Osteoblast (primary cell): ENCODE measurements at regions not wholly inside any gene's neighbourhood (a gene's known extent, or its start where the extent isn't known, plus 50 kb on each side); places are given as distances from the start of the nearest gene placed in this dataset.

Experiments used
- DNase-seq: peaks from one replicate; pipeline ENCODE4 v3.0.0; 2011; ENCODE audit warnings: low spot score, mixed read lengths; ENCODE audit not compliant: insufficient read length; ENCODE audit errors: missing footprints
- H2AFZ ChIP-seq: 2 replicates; pipeline ENCODE4 v1.6.0; 2011; ENCODE audit warnings: mild to moderate bottlenecking, low read length
- H3K27ac ChIP-seq: 2 replicates; pipeline ENCODE4 v1.5.1; 2011; ENCODE audit warnings: mild to moderate bottlenecking, low read depth, low read length, moderate library complexity
- H3K27me3 ChIP-seq: 2 replicates; pipeline ENCODE4 v1.6.0; 2012; ENCODE audit warnings: mild to moderate bottlenecking, control low read depth, inconsistent platforms, low read length, moderate library complexity; ENCODE audit not compliant: insufficient read depth
- H3K36me3 ChIP-seq: 2 replicates; pipeline ENCODE4 v1.5.1; 2011; ENCODE audit warnings: mild to moderate bottlenecking, low read length, control low read depth, moderate library complexity; ENCODE audit not compliant: insufficient read depth
- H3K4me1 ChIP-seq: 2 replicates; pipeline ENCODE4 v1.5.1; 2011; ENCODE audit warnings: mild to moderate bottlenecking, low read length, control low read depth, moderate library complexity; ENCODE audit not compliant: insufficient read depth
- H3K4me2 ChIP-seq: 2 replicates; pipeline ENCODE4 v1.6.0; 2011; ENCODE audit warnings: mild to moderate bottlenecking, low read length; ENCODE audit not compliant: insufficient read depth
- H3K4me3 ChIP-seq: fragments of 200-600 bp; sonication (generic); 3 replicates; pipeline ENCODE4 v1.5.1; 2012; ENCODE audit warnings: mild to moderate bottlenecking, low read length, inconsistent platforms; ENCODE audit not compliant: insufficient read depth
- H3K79me2 ChIP-seq: 2 replicates; pipeline ENCODE4 v1.6.0; 2012; ENCODE audit warnings: mild to moderate bottlenecking, low read length, control low read depth, inconsistent platforms; ENCODE audit not compliant: insufficient read depth
- H3K9me3 ChIP-seq: 2 replicates; pipeline ENCODE4 v1.5.1; 2011; ENCODE audit warnings: low read depth, low read length, control low read depth
- H4K20me1 ChIP-seq: 2 replicates; pipeline ENCODE4 v1.6.0; 2012; ENCODE audit warnings: mild to moderate bottlenecking, low read length, control low read depth; ENCODE audit not compliant: insufficient read depth
- TF ChIP-seq, protein P1 (sequence below): IDR thresholded peaks from 2 replicates; pipeline ENCODE4 v1.5.1; 2011; ENCODE audit warnings: mild to moderate bottlenecking, low read depth, low read length, moderate library complexity; ENCODE audit errors: extremely low read depth

DNA sequence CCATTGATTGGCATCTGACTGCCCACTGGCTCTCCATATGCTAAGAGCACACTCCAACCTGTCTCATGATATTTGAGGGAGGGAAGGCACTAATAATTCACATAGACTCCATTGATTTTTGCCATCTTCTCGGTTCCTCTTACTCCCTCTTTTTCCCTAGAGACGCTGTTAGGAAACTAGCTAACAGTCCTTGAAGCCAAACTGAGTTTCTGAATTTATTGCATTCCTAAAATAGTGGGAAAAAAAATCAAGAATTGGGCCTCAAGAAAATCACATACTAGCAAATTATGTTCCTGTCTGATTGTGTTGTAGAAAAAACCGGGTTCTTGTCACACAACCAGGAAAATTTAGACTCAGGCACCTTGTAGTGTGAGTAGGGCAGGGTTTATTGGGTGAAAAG is 86.4 kb upstream of the SLC7A1 start:
- Histone ChIP-seq H3K36me3 (no peaks in the 10 kb centered on the region), H3K27ac (no peak overlapping the region), H3K9me3 (no peaks in the 10 kb centered on the region), H2AFZ (no peak overlapping the region), H3K27me3 (no peaks in the 10 kb centered on the region), H3K4me2 (no peak overlapping the region), H3K4me3 (no peak overlapping the region), H4K20me1 (no peaks in the 10 kb centered on the region), H3K4me1 (peaks cover 15% of the 10 kb centered on the region), H3K79me2 (no peaks in the 10 kb centered on the region)
- no peak for DNase-seq
- TF ChIP-seq, protein P1, sequence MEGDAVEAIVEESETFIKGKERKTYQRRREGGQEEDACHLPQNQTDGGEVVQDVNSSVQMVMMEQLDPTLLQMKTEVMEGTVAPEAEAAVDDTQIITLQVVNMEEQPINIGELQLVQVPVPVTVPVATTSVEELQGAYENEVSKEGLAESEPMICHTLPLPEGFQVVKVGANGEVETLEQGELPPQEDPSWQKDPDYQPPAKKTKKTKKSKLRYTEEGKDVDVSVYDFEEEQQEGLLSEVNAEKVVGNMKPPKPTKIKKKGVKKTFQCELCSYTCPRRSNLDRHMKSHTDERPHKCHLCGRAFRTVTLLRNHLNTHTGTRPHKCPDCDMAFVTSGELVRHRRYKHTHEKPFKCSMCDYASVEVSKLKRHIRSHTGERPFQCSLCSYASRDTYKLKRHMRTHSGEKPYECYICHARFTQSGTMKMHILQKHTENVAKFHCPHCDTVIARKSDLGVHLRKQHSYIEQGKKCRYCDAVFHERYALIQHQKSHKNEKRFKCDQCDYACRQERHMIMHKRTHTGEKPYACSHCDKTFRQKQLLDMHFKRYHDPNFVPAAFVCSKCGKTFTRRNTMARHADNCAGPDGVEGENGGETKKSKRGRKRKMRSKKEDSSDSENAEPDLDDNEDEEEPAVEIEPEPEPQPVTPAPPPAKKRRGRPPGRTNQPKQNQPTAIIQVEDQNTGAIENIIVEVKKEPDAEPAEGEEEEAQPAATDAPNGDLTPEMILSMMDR: no peak

DNA sequence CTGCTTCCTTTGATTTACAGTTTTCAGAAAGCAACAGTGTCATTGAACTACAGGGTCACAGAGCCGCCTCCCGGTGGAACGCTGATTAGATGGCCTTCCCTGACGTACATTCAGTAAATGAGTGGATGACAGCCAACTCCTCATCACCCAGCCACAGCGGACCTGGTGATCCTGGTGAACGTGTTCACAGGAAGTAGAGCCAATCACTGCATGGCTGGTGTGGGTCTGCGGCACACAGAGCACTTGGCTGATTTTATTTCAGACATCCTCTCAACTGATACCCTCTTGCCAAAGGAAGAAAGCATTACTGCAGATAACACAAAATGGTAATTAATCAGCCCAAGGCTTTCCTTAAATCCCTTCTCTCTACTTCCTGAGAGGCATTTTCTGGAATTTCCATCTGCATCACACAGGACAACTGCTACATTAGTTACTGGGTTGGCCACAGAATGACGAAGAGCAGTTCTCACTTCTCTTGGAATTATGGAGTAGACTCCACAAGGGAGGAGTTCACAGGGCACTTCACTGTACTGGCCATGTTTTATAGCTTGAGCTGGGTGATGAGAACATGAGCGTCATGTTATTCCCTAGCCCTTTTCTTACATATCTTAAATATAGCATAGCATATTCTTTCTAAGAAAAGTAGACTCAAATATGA is 84.0 kb upstream of the SLC7A1 start:
- H2AFZ ChIP-seq: no peak overlapping the region
- DNase-seq: no peak
- no peak overlapping the region for H3K4me2 ChIP-seq
- no peaks in the 10 kb centered on the region for H3K27me3 ChIP-seq
- TF ChIP-seq, protein P1: no peak
- no peaks in the 10 kb centered on the region for H3K36me3 ChIP-seq
- no peak overlapping the region for H3K4me3 ChIP-seq
- no peaks in the 10 kb centered on the region for H3K9me3 ChIP-seq
- no peak overlapping the region for H3K27ac ChIP-seq
- no peaks in the 10 kb centered on the region for H3K79me2 ChIP-seq
- no peaks in the 10 kb centered on the region for H4K20me1 ChIP-seq
- peaks cover 17% of the 10 kb centered on the region for H3K4me1 ChIP-seq

DNA sequence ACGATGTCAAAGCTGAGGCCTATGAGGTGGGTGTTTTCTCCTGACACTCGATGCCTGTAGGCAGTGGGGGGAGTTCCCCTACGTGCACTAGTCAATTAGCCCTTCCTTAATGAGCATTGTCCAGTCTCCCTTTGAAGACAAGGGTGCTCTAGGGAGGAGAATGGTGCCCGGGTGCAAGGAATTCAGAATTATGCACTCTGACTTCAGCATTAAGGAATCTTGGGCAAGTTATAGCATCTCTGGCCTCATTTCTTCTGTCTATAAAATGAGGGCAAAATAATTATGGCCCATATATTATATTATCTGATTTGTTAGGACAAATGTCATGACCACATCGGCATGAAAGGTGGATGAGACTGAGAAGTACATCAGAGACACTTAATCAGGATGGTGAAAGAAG is 82.1 kb upstream of the SLC7A1 start:
- Histone ChIP-seq H3K9me3 (no peaks in the 10 kb centered on the region), H4K20me1 (no peaks in the 10 kb centered on the region), H3K79me2 (no peaks in the 10 kb centered on the region), H3K27me3 (no peaks in the 10 kb centered on the region), H3K4me2 (no peak overlapping the region), H3K4me3 (no peak overlapping the region), H3K36me3 (no peaks in the 10 kb centered on the region), H2AFZ (no peak overlapping the region), H3K27ac (no peak overlapping the region), H3K4me1 (peaks cover 12% of the 10 kb centered on the region)
- DNase-seq: peak; percentile 29
- TF ChIP-seq, protein P1: no peak

DNA sequence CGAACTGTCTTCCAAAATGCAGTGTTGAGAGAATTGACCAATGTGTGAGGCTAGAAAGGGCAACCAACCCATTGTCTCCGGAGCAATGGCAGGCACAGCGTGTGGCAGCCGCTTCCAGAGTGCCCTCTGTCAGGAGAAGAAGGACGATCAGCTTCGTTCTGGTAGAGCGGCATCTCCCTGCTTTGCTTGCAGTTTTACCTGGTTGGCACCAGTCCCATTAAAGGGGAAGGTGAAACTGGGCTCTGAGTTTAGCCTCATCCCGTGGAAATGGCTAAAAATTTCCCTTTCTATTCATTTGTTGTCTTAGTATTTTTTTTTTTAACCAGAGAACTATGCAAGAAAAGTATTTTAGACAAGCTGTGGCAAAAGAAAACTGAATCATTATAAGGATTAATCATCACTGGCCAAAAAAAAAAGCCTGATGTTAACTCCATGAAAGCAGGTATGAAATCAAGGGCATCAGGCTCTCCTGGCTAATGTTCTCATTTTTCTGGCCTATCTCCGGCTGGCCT is 81.5 kb upstream of the SLC7A1 start:
- TF ChIP-seq, protein P1: no peak
- Histone ChIP-seq H3K4me3 (peak overlapping the region; percentile 49), H3K9me3 (no peaks in the 10 kb centered on the region), H3K36me3 (no peaks in the 10 kb centered on the region), H3K4me2 (peak overlapping the region; percentile 72), H4K20me1 (no peaks in the 10 kb centered on the region), H2AFZ (peak overlapping the region; percentile 36), H3K4me1 (peaks cover 12% of the 10 kb centered on the region), H3K27me3 (no peaks in the 10 kb centered on the region), H3K79me2 (no peaks in the 10 kb centered on the region), H3K27ac (peak overlapping the region; percentile 35)
- DNase-seq: peak; percentile 6
